ELF-1 (cell line): ENCODE measurements at regions not wholly inside any gene's neighbourhood (a gene's known extent, or its start where the extent isn't known, plus 50 kb on each side); places are given as distances from the start of the nearest gene placed in this dataset.

Source experiments
- DNase-seq: peaks from one replicate; pipeline ENCODE4 v3.0.0-alpha.2; 2016; ENCODE audit warnings: low read depth, low spot score

GRCh38 chr14:48876806-48877340, 709.3 kb downstream of the RPS29 start:
- DNase-seq = no peak

GRCh38 chr14:48874711-48875110, 711.5 kb downstream of the RPS29 start:
- DNase-seq = no peak

GRCh38 chr14:48857366-48857765, 728.8 kb downstream of the RPS29 start:
- DNase-seq = peak; percentile 3

GRCh38 chr14:48853159-48853558, 733.0 kb downstream of the RPS29 start:
- DNase-seq = no peak

- DNase-seq = no peak
These were observed 736.3 kb downstream of the RPS29 start for GRCh38 chr14:48849741-48850322.

- DNase-seq = no peak
These were observed 743.4 kb downstream of the RPS29 start for GRCh38 chr14:48842785-48843184.

- DNase-seq = no peak
These were observed 760.1 kb downstream of the RPS29 start for GRCh38 chr14:48826058-48826457.

- DNase-seq = no peak
These were observed 771.6 kb downstream of the RPS29 start for GRCh38 chr14:48814562-48814961.

GRCh38 chr14:48805315-48805714, 780.9 kb downstream of the RPS29 start:
- DNase-seq = peak; percentile 11

GRCh38 chr14:48792376-48793024, 793.7 kb downstream of the RPS29 start:
- peak; percentile 10 for DNase-seq

GRCh38 chr14:48788771-48789170, 797.4 kb downstream of the RPS29 start:
- DNase-seq = no peak

- no peak for DNase-seq
These were observed 799.7 kb downstream of the RPS29 start for GRCh38 chr14:48786498-48786897.

GRCh38 chr14:48771717-48772116, 814.5 kb downstream of the RPS29 start:
- no peak for DNase-seq

- no peak for DNase-seq
These were observed 834.9 kb downstream of the RPS29 start for GRCh38 chr14:48751293-48751692.

GRCh38 chr14:48748151-48748675, 838.0 kb downstream of the RPS29 start:
- DNase-seq = no peak

GRCh38 chr14:48747561-48748089, 838.6 kb downstream of the RPS29 start:
- no peak for DNase-seq

GRCh38 chr14:48744202-48744601, 842.0 kb downstream of the RPS29 start:
- DNase-seq = no peak

GRCh38 chr14:48738186-48738925, 847.8 kb downstream of the RPS29 start:
- no peak for DNase-seq

- DNase-seq = no peak
These were observed 850.6 kb downstream of the RPS29 start for GRCh38 chr14:48735607-48736006.

- no peak for DNase-seq
These were observed 854.9 kb downstream of the RPS29 start for GRCh38 chr14:48731260-48731659.

GRCh38 chr14:48726080-48726642, 860.0 kb downstream of the RPS29 start:
- DNase-seq = no peak
